ENCODE measurements at regions not wholly inside any gene's neighbourhood (a gene's known extent, or its start where the extent isn't known, plus 50 kb on each side); places are given as distances from the start of the nearest gene placed in this dataset.

- no peak overlapping the region for H3K27ac Mint-ChIP-seq
- H3K4me1 Mint-ChIP-seq: no peaks in the 10 kb centered on the region
- DNase-seq: no peak
- Histone ChIP-seq H4K20me1 (ENCODE audit: insufficient read depth, low read length) (no peaks in the 10 kb centered on the region), H2AFZ (ENCODE audit: insufficient read depth, low read depth, low read length, poor library complexity, severe bottlenecking) (no peak overlapping the region), H3K9me3 (replicated peaks in 1 of 2; ENCODE audit: control insufficient read depth in 1 of 2, insufficient read depth in 1 of 2, low read length in 2 of 2) (peaks cover 6 to 21% of the 10 kb centered on the region in 2 donors), H3K27me3 (ENCODE audit: control insufficient read depth in 2 of 2, insufficient read depth in 2 of 2, low read length in 2 of 2) (peaks cover 0 to 3% of the 10 kb centered on the region in 2 donors), H3K27ac (ENCODE audit: low read depth in 1 of 2, low read length in 2 of 2) (no peak overlapping the region), H3K4me3 (replicated peaks in 1 of 3; ENCODE audit: low read depth in 2 of 3, low read length in 3 of 3) (no peak overlapping the region), H3K79me2 (ENCODE audit: insufficient read depth, low read length) (no peaks in the 10 kb centered on the region), H3K4me1 (ENCODE audit: control insufficient read depth in 1 of 2, insufficient read depth in 2 of 2, low read length in 2 of 2) (no peaks in the 10 kb centered on the region), H3K9ac (ENCODE audit: insufficient read depth, low read length, poor library complexity, severe bottlenecking) (no peak overlapping the region), H3K36me3 (replicated peaks in 1 of 2; ENCODE audit: control insufficient read depth in 1 of 2, insufficient read depth in 2 of 2, low read length in 2 of 2) (no peaks in the 10 kb centered on the region), H3K4me2 (replicated peaks; ENCODE audit: extremely low read depth, low read length, poor library complexity, severe bottlenecking) (no peak overlapping the region)
- intact Hi-C loops (cut with micrococcal nuclease): no loop called here
- peaks cover 1 to 10% (median 3%) of the 10 kb centered on the region in 3 donors for H3K27me3 Mint-ChIP-seq (ENCODE audit: low read depth in 3 of 3)
- H3K9me3 Mint-ChIP-seq: peaks cover 2 to 22% (median 11%) of the 10 kb centered on the region in 7 donors
- H3K36me3 Mint-ChIP-seq: no peaks in the 10 kb centered on the region
- 47% methylated on average over 5 of the region's 7 CpGs for WGBS (ENCODE audit: insufficient coverage)
- no peak overlapping the region for H3K4me3 Mint-ChIP-seq
- no peak for TF ChIP-seq CTCF (IDR thresholded peaks at IDR 0.05)
These were observed 85.9 kb upstream of the LIFR start for GRCh38 chr5:38642189-38642911.

- Mint-ChIP-seq H3K4me3 (no peak overlapping the region), H3K4me1 (no peaks in the 10 kb centered on the region), H3K27ac (no peak overlapping the region), H3K27me3 (ENCODE audit: low read depth in 3 of 3) (peaks cover 1 to 6% (median 1%) of the 10 kb centered on the region in 3 donors), H3K9me3 (peaks cover 2 to 21% (median 13%) of the 10 kb centered on the region in 7 donors), H3K36me3 (no peaks in the 10 kb centered on the region)
- H3K9ac ChIP-seq (ENCODE audit: insufficient read depth, low read length, poor library complexity, severe bottlenecking): no peak overlapping the region
- peaks cover 6 to 21% of the 10 kb centered on the region in 2 donors for H3K9me3 ChIP-seq (replicated peaks in 1 of 2; ENCODE audit: control insufficient read depth in 1 of 2, insufficient read depth in 1 of 2, low read length in 2 of 2)
- no peak overlapping the region for H2AFZ ChIP-seq (ENCODE audit: insufficient read depth, low read depth, low read length, poor library complexity, severe bottlenecking)
- H3K4me1 ChIP-seq (ENCODE audit: control insufficient read depth in 1 of 2, insufficient read depth in 2 of 2, low read length in 2 of 2): no peaks in the 10 kb centered on the region
- no peak overlapping the region for H3K4me3 ChIP-seq (replicated peaks in 1 of 3; ENCODE audit: low read depth in 2 of 3, low read length in 3 of 3)
- no peak for TF ChIP-seq CTCF (IDR thresholded peaks at IDR 0.05)
- no peaks in the 10 kb centered on the region for H3K36me3 ChIP-seq (replicated peaks in 1 of 2; ENCODE audit: control insufficient read depth in 1 of 2, insufficient read depth in 2 of 2, low read length in 2 of 2)
- H3K79me2 ChIP-seq (ENCODE audit: insufficient read depth, low read length): no peaks in the 10 kb centered on the region
- WGBS (ENCODE audit: insufficient coverage): 92% methylated on average over 2 of the region's 4 CpGs
- no peaks in the 10 kb centered on the region for H3K27me3 ChIP-seq (ENCODE audit: control insufficient read depth in 2 of 2, insufficient read depth in 2 of 2, low read length in 2 of 2)
- DNase-seq: no peak
- intact Hi-C loops (cut with micrococcal nuclease): no loop called here
- H3K4me2 ChIP-seq (replicated peaks; ENCODE audit: extremely low read depth, low read length, poor library complexity, severe bottlenecking): no peak overlapping the region
- no peak overlapping the region for H3K27ac ChIP-seq (ENCODE audit: low read depth in 1 of 2, low read length in 2 of 2)
- no peaks in the 10 kb centered on the region for H4K20me1 ChIP-seq (ENCODE audit: insufficient read depth, low read length)
These were observed 87.2 kb upstream of the LIFR start for GRCh38 chr5:38643616-38644015.

Data from CD14-positive monocyte (primary cell).